ENCODE measurements at regions not wholly inside any gene's neighbourhood (a gene's known extent, or its start where the extent isn't known, plus 50 kb on each side); places are given as distances from the start of the nearest gene placed in this dataset.

- DNase-seq (ENCODE audit: low spot score): no peak
- TF ChIP-seq, protein P1, sequence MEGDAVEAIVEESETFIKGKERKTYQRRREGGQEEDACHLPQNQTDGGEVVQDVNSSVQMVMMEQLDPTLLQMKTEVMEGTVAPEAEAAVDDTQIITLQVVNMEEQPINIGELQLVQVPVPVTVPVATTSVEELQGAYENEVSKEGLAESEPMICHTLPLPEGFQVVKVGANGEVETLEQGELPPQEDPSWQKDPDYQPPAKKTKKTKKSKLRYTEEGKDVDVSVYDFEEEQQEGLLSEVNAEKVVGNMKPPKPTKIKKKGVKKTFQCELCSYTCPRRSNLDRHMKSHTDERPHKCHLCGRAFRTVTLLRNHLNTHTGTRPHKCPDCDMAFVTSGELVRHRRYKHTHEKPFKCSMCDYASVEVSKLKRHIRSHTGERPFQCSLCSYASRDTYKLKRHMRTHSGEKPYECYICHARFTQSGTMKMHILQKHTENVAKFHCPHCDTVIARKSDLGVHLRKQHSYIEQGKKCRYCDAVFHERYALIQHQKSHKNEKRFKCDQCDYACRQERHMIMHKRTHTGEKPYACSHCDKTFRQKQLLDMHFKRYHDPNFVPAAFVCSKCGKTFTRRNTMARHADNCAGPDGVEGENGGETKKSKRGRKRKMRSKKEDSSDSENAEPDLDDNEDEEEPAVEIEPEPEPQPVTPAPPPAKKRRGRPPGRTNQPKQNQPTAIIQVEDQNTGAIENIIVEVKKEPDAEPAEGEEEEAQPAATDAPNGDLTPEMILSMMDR (conservative IDR thresholded peaks at IDR 0.05; ENCODE audit: low read depth, low read length): no peak
- no peak for TF ChIP-seq EZH2 (IDR thresholded peaks at IDR 0.05; ENCODE audit: borderline replicate concordance, low read depth, low read length, poor library complexity, severe bottlenecking)
- CTCF ChIA-PET: no interaction called here
- POLR2A ChIA-PET (ENCODE audit: low non-redundant PET): no interaction called here
- Histone ChIP-seq H3K4me1 (ENCODE audit: insufficient read depth, low read length, poor library complexity, severe bottlenecking) (no peaks in the 10 kb centered on the region), H3K27me3 (replicated peaks; ENCODE audit: insufficient read depth, low read depth, low read length, poor library complexity) (no peaks in the 10 kb centered on the region), H3K36me3 (ENCODE audit: insufficient read depth, low read length, poor library complexity, severe bottlenecking) (no peaks in the 10 kb centered on the region), H3K9me3 (ENCODE audit: low read depth, low read length, poor library complexity, severe bottlenecking) (no peaks in the 10 kb centered on the region), H3K4me3 (ENCODE audit: low read depth, low read length, poor library complexity, severe bottlenecking) (no peak overlapping the region), H3K27ac (ENCODE audit: low read depth, low read length, poor library complexity, severe bottlenecking) (no peak overlapping the region)
- BruUV-seq (replicated peaks): no TSS peak
- intact Hi-C loops (cut with micrococcal nuclease; ENCODE audit: unreplicated experiment): no loop called here
Observed at GRCh38 chr3:144051211-144051610, 79.6 kb downstream of the DIPK2A start.

- Histone ChIP-seq H3K27ac (ENCODE audit: low read depth, low read length, poor library complexity, severe bottlenecking) (no peak overlapping the region), H3K36me3 (ENCODE audit: insufficient read depth, low read length, poor library complexity, severe bottlenecking) (no peaks in the 10 kb centered on the region), H3K4me1 (ENCODE audit: insufficient read depth, low read length, poor library complexity, severe bottlenecking) (no peaks in the 10 kb centered on the region), H3K4me3 (ENCODE audit: low read depth, low read length, poor library complexity, severe bottlenecking) (no peak overlapping the region), H3K9me3 (ENCODE audit: low read depth, low read length, poor library complexity, severe bottlenecking) (no peaks in the 10 kb centered on the region), H3K27me3 (replicated peaks; ENCODE audit: insufficient read depth, low read depth, low read length, poor library complexity) (no peaks in the 10 kb centered on the region)
- ChIA-PET POLR2A (ENCODE audit: low non-redundant PET) (no interaction called here), CTCF (no interaction called here)
- intact Hi-C loops (cut with micrococcal nuclease; ENCODE audit: unreplicated experiment): no loop called here
- TF ChIP-seq, protein P1 (conservative IDR thresholded peaks at IDR 0.05; ENCODE audit: low read depth, low read length): no peak
- no peak for TF ChIP-seq EZH2 (IDR thresholded peaks at IDR 0.05; ENCODE audit: borderline replicate concordance, low read depth, low read length, poor library complexity, severe bottlenecking)
- no peak for DNase-seq (ENCODE audit: low spot score)
- no TSS peak for BruUV-seq (replicated peaks)
Observed at GRCh38 chr3:144052275-144052674, 80.7 kb downstream of the DIPK2A start.

DNA sequence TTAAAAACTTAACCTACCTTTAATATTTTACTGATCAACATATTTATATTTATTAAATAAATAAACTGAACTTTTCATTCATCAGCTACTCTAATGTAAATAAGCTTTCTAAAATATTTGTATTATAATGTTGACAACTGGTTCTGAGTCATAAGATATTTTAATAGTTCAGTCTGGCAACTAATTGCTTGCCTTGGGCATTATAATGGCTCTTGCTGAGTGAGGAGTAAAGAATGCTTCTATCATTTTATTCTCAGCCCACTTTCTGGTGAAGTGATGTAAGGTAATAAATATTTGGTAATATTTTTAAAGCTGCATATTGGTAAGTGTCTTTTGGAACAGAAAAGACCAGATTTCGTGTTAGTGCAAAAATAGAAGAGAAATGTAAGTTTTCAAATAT lies 81.5 kb downstream of the DIPK2A start:
- POLR2A ChIA-PET (ENCODE audit: low non-redundant PET): no interaction called here

More for the DNA sequence above, 81.5 kb downstream of the DIPK2A start:
- Histone ChIP-seq H3K27ac (ENCODE audit: low read depth, low read length, poor library complexity, severe bottlenecking) (no peak overlapping the region), H3K36me3 (ENCODE audit: insufficient read depth, low read length, poor library complexity, severe bottlenecking) (no peaks in the 10 kb centered on the region), H3K4me3 (ENCODE audit: low read depth, low read length, poor library complexity, severe bottlenecking) (no peak overlapping the region), H3K4me1 (ENCODE audit: insufficient read depth, low read length, poor library complexity, severe bottlenecking) (no peaks in the 10 kb centered on the region), H3K27me3 (replicated peaks; ENCODE audit: insufficient read depth, low read depth, low read length, poor library complexity) (no peaks in the 10 kb centered on the region), H3K9me3 (ENCODE audit: low read depth, low read length, poor library complexity, severe bottlenecking) (no peaks in the 10 kb centered on the region)
- no TSS peak for BruUV-seq (replicated peaks)
- TF ChIP-seq EZH2 (IDR thresholded peaks at IDR 0.05; ENCODE audit: borderline replicate concordance, low read depth, low read length, poor library complexity, severe bottlenecking): no peak
- TF ChIP-seq, protein P1 (conservative IDR thresholded peaks at IDR 0.05; ENCODE audit: low read depth, low read length): no peak
- DNase-seq (ENCODE audit: low spot score): peak; percentile 22
- intact Hi-C loops (cut with micrococcal nuclease; ENCODE audit: unreplicated experiment): no loop called here
- CTCF ChIA-PET: no interaction called here

Data from A673 (cell line).